Loucy (cell line): ENCODE measurements at regions not wholly inside any gene's neighbourhood (a gene's known extent, or its start where the extent isn't known, plus 50 kb on each side); places are given as distances from the start of the nearest gene placed in this dataset.

Experiments
- EZH2phosphoT487 ChIP-seq: fragments of 200-600 bp; IDR thresholded peaks from 2 replicates; pipeline ENCODE4 v1.6.1; 2018; ENCODE audit warnings: antibody characterized with exemption, mild to moderate bottlenecking, moderate library complexity, borderline replicate concordance
- TF ChIP-seq, protein P1 (sequence below): fragments of 200-600 bp; sonication (generic); conservative IDR thresholded peaks from 2 replicates; pipeline ENCODE4 v1.5.1; 2014; ENCODE audit warnings: mild to moderate bottlenecking, antibody characterized with exemption, low read length

DNA sequence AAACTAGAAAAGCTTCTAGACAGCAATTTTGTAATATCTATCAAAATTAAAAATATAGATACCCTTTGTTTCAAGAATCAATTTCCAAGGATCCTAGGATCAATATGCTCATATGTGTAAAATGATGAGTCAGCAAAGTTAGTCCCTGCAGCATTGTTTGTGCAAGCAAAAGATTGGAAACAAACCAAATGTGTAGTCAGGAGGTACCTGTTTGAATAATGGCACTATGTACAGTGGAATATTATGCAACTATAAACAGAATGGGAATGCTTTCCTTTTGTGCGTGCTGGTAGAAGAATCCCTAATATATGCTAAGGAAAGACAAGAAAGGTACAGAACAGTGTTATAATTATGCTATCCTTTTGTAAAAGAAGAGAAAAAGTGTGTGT, 58.5 kb upstream of the PJA2 start:
- TF ChIP-seq, protein P1, sequence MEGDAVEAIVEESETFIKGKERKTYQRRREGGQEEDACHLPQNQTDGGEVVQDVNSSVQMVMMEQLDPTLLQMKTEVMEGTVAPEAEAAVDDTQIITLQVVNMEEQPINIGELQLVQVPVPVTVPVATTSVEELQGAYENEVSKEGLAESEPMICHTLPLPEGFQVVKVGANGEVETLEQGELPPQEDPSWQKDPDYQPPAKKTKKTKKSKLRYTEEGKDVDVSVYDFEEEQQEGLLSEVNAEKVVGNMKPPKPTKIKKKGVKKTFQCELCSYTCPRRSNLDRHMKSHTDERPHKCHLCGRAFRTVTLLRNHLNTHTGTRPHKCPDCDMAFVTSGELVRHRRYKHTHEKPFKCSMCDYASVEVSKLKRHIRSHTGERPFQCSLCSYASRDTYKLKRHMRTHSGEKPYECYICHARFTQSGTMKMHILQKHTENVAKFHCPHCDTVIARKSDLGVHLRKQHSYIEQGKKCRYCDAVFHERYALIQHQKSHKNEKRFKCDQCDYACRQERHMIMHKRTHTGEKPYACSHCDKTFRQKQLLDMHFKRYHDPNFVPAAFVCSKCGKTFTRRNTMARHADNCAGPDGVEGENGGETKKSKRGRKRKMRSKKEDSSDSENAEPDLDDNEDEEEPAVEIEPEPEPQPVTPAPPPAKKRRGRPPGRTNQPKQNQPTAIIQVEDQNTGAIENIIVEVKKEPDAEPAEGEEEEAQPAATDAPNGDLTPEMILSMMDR, result no peak
- TF ChIP-seq EZH2phosphoT487, result no peak
